HG03064 (cell line): ENCODE measurements at regions not wholly inside any gene's neighbourhood (a gene's known extent, or its start where the extent isn't known, plus 50 kb on each side); places are given as distances from the start of the nearest gene placed in this dataset.
"Not testable (repeated sequence)": the region's sequence is repeated elsewhere in the genome, so short reads cannot be mapped to it uniquely, and the experiment has no call there.

Experiments used
- ATAC-seq: cut with Tn5 transposase; IDR thresholded peaks from one replicate; pipeline ENCODE4 v1.9.1; 2021; ENCODE audit warnings: low read depth; ENCODE audit not compliant: unreplicated experiment

- ATAC-seq, result no peak
These were observed 110.2 kb upstream of the CPHXL start for GRCh38 chr16:75836347-75837010.

GRCh38 chr16:75837264-75837663 lies 111.0 kb upstream of the CPHXL start:
- ATAC-seq, result no peak

- ATAC-seq, result no peak
These were observed 111.4 kb upstream of the CPHXL start for GRCh38 chr16:75837681-75838080.

- ATAC-seq, result no peak
These were observed 115.2 kb upstream of the CPHXL start for GRCh38 chr16:75841517-75841916.

GRCh38 chr16:75847172-75847571 lies 120.9 kb upstream of the CPHXL start:
- ATAC-seq, result no peak

- no peak for ATAC-seq
These were observed 127.9 kb upstream of the CPHXL start for GRCh38 chr16:75854152-75854551.

- ATAC-seq, result no peak
These were observed 134.2 kb upstream of the CPHXL start for GRCh38 chr16:75860326-75861053.

GRCh38 chr16:75861311-75862097 lies 135.2 kb upstream of the CPHXL start:
- no peak for ATAC-seq

GRCh38 chr16:75862098-75862386 lies 135.8 kb upstream of the CPHXL start:
- no peak for ATAC-seq

- ATAC-seq, result no peak
These were observed 138.0 kb upstream of the CPHXL start for GRCh38 chr16:75864243-75864642.

- ATAC-seq, result no peak
These were observed 139.4 kb upstream of the CPHXL start for GRCh38 chr16:75865736-75866135.

GRCh38 chr16:75868636-75869632 lies 142.6 kb upstream of the CPHXL start:
- no peak for ATAC-seq

- ATAC-seq, result not testable (repeated sequence)
These were observed 155.0 kb upstream of the CPHXL start for GRCh38 chr16:75881280-75881679.

GRCh38 chr16:75899163-75899562 lies 172.9 kb upstream of the CPHXL start:
- ATAC-seq, result no peak

- no peak for ATAC-seq
These were observed 182.2 kb upstream of the CPHXL start for GRCh38 chr16:75908331-75909117.

GRCh38 chr16:75909746-75910145 lies 183.5 kb upstream of the CPHXL start:
- no peak for ATAC-seq

GRCh38 chr16:75911896-75912295 lies 185.6 kb upstream of the CPHXL start:
- no peak for ATAC-seq

- ATAC-seq, result no peak
These were observed 187.7 kb upstream of the CPHXL start for GRCh38 chr16:75913958-75914357.

GRCh38 chr16:75916451-75916850 lies 190.2 kb upstream of the CPHXL start:
- ATAC-seq, result no peak

- no peak for ATAC-seq
These were observed 191.8 kb upstream of the CPHXL start for GRCh38 chr16:75918109-75918508.
